MCF 10A (cell line): ENCODE measurements at regions not wholly inside any gene's neighbourhood (a gene's known extent, or its start where the extent isn't known, plus 50 kb on each side); places are given as distances from the start of the nearest gene placed in this dataset.

Experiments used
- BruUV-seq: library from RNA; stranded (reverse); fragments of 400-500 nt; replicated peaks from 2 replicates; lab custom pipeline; 2021; lab: Mats Ljungman, UMichigan
- CTCF ChIA-PET: fragments of 300-600 bp; sonication (Branson Sonifier 250); formaldehyde crosslinking; extraction: SDS; loops from one replicate; lab custom pipeline; 2021; ENCODE audit warnings: antibody characterized with exemption, inconsistent platforms; lab: Yijun Ruan, JAX
- POLR2A ChIA-PET: fragments of 300-600, 350-650 bp; sonication (Branson Sonifier 250); formaldehyde crosslinking; extraction: SDS; loops from one replicate; lab custom pipeline; 2020; ENCODE audit warnings: antibody characterized with exemption, inconsistent platforms; lab: Yijun Ruan, JAX
- DNase-seq: peaks from one replicate; pipeline ENCODE4 v3.0.0-alpha.2; 2018; ENCODE audit not compliant: unreplicated experiment
- H3K27ac Mint-ChIP-seq: one replicate; pipeline ENCODE4 v1.8.0; 2022; ENCODE audit warnings: mild to moderate bottlenecking, low read depth, mixed read lengths; ENCODE audit not compliant: unreplicated experiment
- H3K27me3 Mint-ChIP-seq: one replicate; pipeline ENCODE4 v1.8.0; 2022; ENCODE audit warnings: mixed read lengths; ENCODE audit not compliant: insufficient read depth, unreplicated experiment
- H3K36me3 Mint-ChIP-seq: one replicate; pipeline ENCODE4 v1.8.0; 2022; ENCODE audit warnings: mild to moderate bottlenecking, moderate library complexity, mixed read lengths; ENCODE audit not compliant: insufficient read depth, unreplicated experiment
- H3K4me1 Mint-ChIP-seq: one replicate; pipeline ENCODE4 v1.8.0; 2022; ENCODE audit warnings: mixed read lengths; ENCODE audit not compliant: insufficient read depth, unreplicated experiment
- H3K4me3 Mint-ChIP-seq: one replicate; pipeline ENCODE4 v1.8.0; 2022; ENCODE audit warnings: mild to moderate bottlenecking, moderate library complexity, mixed read lengths; ENCODE audit not compliant: unreplicated experiment
- H3K9me3 Mint-ChIP-seq: one replicate; pipeline ENCODE4 v1.8.0; 2022; ENCODE audit warnings: mixed read lengths; ENCODE audit not compliant: unreplicated experiment
- CTCF ChIP-seq: fragments of 200-600 bp; IDR thresholded peaks from one replicate; pipeline ENCODE4 v1.8.0; 2022; ENCODE audit warnings: antibody characterized with exemption, mild to moderate bottlenecking; ENCODE audit not compliant: unreplicated experiment
- intact Hi-C: fragments of 100-400 bp; cut with micrococcal nuclease; formaldehyde crosslinking; loops from 2 replicates; pipeline ENCODE4 v1.14.1; 2022

GRCh38 chr1:182189535-182190066 is 128.1 kb upstream of the ZNF648 start:
- Mint-ChIP-seq H3K27ac (no peak overlapping the region), H3K27me3 (no peaks in the 10 kb centered on the region), H3K4me3 (no peak overlapping the region), H3K36me3 (peaks cover 5% of the 10 kb centered on the region), H3K9me3 (no peaks in the 10 kb centered on the region), H3K4me1 (peaks cover 73% of the 10 kb centered on the region)
- ChIA-PET POLR2A (interaction anchor here (0.9 to 10.2 kb wide), 6 partner anchors 9 to 100 kb away, joined by 3 to 306 read pairs (median 4); no protein-coding TSS in a partner anchor), CTCF (interaction anchor here (0.6 to 2.1 kb wide), 11 partner anchors 8 to 206 kb away, joined by 3 to 17 read pairs (median 4); no protein-coding TSS in a partner anchor)
- no peak for DNase-seq
- TF ChIP-seq CTCF, result no peak
- no TSS peak for BruUV-seq
- intact Hi-C loops, result no loop called here

- ChIA-PET CTCF (interaction anchor here (0.5 to 2.2 kb wide), 7 partner anchors 12 to 412 kb away, joined by 3 to 14 read pairs (median 4); no protein-coding TSS in a partner anchor), POLR2A (interaction anchor here (0.6 to 9.9 kb wide), 19 partner anchors 9 to 1380 kb away, joined by 3 to 181 read pairs (median 5); partner anchors contain the start of gene GLUL)
- Mint-ChIP-seq H3K27me3 (no peaks in the 10 kb centered on the region), H3K9me3 (no peaks in the 10 kb centered on the region), H3K36me3 (no peaks in the 10 kb centered on the region), H3K4me3 (peak overlapping the region; percentile 10), H3K27ac (peak overlapping the region; percentile 81), H3K4me1 (peaks cover 56% of the 10 kb centered on the region)
- no peak for DNase-seq
- intact Hi-C loops, result loop anchor here (1.0 kb wide), 1 partner anchor 205 kb away; the partner anchor contains the start of gene GLUL
- no TSS peak for BruUV-seq
- TF ChIP-seq CTCF, result no peak
Measured at GRCh38 chr1:182186757-182187146, 125.2 kb upstream of the ZNF648 start.

DNA sequence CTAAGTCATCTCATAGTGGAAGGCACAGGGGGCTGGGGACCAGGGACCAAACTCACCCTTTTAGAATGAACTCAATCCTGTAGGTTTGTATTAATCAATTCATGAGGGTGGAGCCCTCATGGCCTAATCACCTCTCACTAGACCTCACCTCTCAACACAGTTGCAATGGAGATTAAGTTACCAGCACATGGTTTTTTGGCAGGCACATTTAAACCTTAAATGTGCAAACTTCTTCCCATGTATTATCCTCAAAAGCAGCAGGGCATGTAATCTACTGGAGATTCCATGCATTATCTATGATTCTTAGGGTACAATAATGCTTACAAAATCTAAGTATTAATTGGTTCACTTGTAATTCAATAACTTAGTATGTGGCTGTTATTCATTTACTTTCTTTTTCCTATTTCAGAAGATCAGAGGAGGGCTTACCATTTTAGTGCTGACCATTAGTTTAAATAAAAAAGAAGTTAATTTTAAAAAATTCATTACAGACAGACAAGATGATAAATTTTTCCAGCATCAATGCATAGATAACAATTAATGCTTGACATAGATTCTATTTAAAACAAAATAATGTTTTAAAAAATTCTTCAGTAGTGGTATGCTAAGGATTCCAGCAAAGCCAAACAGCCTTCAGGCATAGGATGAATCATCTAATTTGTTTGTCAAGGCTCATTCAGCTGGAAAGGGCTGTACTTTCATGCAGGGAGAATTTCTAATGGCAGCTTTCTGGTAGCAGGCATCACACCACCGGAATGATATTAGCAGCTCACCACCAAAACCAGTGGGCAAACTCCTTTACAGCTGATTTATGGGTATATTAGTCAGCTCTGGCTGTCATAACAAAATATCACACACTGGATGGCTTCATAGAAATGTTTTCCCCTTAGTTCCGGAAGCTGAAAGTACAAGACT is 124.6 kb upstream of the ZNF648 start:
- H3K27me3 Mint-ChIP-seq, result no peaks in the 10 kb centered on the region
- CTCF ChIA-PET, result interaction anchor here (0.5 to 5.4 kb wide), 12 partner anchors 10 to 413 kb away, joined by 3 to 90 read pairs (median 3); no protein-coding TSS in a partner anchor
- H3K36me3 Mint-ChIP-seq, result no peaks in the 10 kb centered on the region
- peak overlapping the region; percentile 81 for H3K27ac Mint-ChIP-seq
- peaks cover 58% of the 10 kb centered on the region for H3K4me1 Mint-ChIP-seq
- H3K9me3 Mint-ChIP-seq, result no peaks in the 10 kb centered on the region
- no peak for TF ChIP-seq CTCF
- BruUV-seq, result no TSS peak
- peak overlapping the region; percentile 10 for H3K4me3 Mint-ChIP-seq
- POLR2A ChIA-PET, result interaction anchor here (0.7 to 9.9 kb wide), 21 partner anchors 9 to 1379 kb away, joined by 3 to 181 read pairs (median 5); partner anchors contain the start of gene GLUL
- intact Hi-C loops, result loop anchor here (1.0 kb wide), 1 partner anchor 205 kb away; the partner anchor contains the start of gene GLUL
- peak; percentile 91 for DNase-seq
